NCI-H226 (cell line): ENCODE measurements at regions not wholly inside any gene's neighbourhood (a gene's known extent, or its start where the extent isn't known, plus 50 kb on each side); places are given as distances from the start of the nearest gene placed in this dataset.

ENCODE experiments used
- DNase-seq: peaks from one replicate; pipeline ENCODE4 v3.0.0-alpha.2; 2015

DNA sequence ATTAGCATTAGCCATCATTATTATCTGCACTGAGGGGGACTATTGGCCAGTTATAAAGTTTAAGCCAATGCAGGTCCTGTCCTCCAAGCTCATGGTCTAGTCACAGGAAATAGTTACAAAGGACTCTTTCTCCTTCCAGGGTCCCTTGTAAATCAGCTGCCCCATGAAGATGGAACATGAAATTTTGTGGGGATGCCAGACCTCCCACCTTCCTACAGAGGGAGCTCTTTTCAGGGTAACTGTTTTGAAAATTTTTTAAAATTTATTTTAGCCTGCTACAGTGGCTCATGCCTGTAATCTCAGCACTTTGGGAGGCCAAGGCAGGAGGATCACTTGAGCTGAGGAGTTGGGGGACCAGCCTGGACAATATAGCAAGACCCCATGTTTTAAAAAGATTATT lies 124.4 kb upstream of the SLC34A2 start:
- no peak for DNase-seq

DNA sequence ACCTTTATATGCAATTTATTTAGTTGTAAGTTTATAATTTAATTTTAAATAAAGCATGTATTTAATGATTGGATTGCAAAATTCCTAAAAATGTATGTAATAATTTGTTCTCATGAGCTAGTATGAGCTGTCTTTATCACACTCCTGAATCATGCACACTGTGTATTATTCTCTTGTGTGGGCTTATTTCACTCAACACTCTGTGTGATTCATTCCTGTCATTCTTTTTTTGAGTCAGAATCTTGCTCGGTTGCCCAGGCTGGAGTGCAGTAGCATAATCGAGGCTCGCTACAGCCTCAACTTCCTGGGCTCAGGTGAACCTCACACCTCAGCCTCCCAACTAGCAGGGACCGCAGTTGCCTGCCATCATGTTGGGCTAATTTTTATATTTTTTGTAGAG lies 123.1 kb upstream of the SLC34A2 start:
- peak; percentile 21 for DNase-seq

DNA sequence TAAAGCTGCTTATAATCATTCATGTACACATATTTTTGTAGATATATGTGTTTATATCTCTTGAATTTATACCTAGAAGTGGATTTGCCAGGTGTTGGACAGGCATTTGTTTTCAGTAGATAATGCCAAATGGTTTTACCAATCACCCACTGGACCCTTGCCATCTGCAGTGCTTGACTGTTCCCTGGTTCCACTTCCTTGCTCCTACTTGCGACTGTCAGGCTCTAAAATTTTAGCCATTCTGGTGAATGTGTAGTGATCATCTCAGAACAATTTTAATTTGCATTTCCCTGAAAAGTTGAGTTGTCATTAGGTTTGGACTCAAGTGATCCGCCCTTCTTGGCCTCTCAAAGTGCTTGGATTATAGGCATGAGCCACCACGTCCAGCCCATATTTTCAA lies 122.4 kb upstream of the SLC34A2 start:
- no peak for DNase-seq

DNA sequence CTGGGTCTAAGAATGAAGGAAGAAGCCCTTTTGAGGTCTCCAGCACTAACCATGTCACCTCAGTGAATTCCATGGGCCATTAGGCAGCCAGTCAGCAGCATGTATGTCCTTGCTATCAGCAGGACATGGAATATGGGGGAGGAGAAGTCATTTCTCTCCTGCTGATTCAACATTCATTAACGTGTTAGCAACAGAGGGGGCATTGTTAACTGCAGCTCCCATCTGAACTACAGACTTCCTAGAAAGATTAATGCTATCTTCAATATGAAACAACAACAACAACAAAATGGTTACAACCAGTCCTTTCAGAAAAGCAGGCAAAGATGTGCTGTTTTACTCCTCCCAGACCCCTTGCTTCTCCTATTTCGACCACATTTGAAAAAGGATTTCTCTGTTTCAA lies 120.4 kb upstream of the SLC34A2 start:
- DNase-seq = no peak

DNA sequence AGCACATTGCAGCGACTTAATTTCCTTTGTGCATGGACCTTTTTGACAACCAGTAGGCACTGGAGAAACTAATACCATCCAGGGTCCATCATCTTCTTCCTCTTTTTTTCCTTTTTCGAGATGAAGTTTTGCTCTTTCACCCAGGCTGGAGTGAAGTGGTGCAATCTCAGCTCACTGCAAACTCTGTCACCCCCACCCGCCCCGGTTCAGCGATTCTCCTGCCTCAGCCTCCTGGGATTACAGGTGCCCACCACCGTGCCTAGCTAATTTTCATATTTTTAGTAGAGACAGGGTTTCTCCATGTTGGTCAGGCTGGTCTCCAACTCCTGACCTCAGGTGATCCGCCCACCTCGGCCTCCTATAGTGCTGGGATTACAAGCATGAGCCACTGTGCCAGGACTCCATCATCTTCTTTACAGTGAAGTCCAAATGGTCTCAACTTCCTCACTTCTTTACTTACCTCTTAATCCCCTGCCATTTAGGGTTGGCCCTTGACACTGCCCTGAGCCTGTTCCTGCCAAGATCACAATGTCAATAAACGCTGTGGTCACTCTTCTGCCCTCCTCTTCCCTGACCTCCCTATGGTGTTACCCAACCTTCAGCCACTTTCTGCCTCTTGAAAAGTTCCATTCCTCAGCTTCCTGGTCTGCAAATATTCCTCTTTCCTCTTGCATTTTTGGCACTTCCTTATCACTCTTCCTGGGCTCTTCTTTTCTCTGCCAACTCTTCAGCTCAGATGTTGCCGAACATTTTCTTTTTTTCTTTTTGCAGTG lies 119.8 kb upstream of the SLC34A2 start:
- DNase-seq = peak; percentile 22

DNA sequence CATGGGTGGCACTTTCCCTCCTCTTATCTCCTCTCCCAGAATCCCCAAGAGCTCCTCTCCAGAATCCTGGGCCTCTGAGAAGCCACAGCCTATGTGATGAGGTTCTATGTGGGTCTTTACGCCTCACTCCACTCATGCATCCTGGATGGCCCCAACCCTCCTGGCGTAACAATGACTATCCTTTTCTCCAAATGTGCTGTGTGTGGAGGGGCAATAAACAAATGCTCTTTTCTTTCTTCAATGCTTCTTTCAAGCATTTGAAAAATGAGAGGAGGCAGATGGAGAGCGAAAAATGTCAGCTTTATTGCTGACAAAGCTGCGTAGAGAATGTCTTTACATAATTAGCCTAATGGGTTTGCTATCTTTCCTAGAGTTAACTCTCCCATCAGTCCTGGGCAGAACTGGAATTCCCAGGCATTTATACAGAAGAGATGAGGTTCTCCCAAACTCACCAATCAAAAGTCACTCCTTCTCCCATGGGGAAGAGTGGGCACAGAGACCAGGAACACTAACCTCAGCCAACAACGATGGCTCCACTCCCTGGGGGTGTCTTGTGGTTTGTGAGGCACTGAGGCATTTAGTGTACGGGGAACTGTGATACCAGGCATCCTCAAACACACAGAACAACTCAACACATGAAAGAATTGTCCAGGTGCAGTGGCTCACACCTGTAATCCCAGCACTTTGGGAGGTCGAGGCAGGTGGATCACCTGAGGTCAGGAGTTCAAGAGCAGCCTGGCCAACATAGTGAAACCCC lies 118.9 kb upstream of the SLC34A2 start:
- DNase-seq = no peak

DNA sequence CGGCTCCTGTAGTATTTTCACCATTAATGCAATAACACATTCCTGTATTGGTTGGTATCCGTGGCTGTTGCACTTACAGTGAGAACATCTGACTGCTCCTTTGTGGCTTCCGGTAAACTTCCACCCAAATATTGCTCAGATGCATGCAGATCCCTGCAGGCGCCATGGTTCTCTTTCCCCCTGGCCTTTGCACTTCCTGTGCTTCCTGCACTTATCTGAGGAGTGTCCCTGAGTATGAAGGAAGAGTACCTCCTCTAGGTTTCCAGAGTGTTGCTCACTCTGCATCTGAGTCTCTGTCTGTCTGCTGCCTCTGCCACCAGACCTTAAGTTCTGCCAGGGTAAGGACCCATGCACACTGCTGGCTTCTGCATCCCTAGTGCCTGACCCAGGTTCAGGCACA lies 117.2 kb upstream of the SLC34A2 start:
- no peak for DNase-seq

DNA sequence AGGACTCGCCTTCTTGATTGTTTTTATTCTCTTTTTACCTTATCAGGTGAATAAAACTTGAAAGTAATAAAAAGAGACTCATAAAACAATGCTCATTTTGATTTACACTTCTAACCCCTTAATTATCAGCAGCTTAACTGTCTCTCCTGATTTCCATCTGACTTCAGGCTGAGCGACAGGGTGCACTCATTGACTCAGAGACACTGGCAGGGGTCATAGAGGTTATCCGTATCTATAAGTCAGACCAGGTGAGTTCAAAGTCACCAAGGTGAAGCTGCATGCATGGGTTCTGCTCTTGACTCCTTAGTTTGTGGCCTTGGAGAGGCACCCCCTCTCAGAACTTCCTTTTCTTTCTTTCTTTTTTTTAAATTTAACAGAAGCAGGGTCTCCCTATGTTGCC lies 116.4 kb upstream of the SLC34A2 start:
- DNase-seq = no peak

DNA sequence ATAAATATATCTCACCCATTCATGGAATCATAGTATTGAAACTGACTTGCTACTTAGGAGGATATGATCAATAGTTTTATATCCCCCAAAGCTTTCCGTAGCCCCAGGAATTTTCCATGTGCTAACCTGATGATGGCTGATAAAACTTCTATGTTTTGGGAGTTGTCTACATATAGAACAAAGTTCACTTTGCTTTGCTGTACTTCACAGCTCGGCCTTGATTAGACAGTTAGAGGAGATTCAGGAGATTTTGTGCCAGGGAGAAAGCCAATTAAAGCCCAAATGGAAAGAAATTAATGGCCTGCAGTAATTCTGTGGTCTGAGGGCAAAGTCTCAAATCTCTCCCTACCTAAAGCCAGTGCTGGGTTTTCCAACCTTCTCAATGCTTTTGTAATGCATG lies 114.9 kb upstream of the SLC34A2 start:
- DNase-seq = no peak

DNA sequence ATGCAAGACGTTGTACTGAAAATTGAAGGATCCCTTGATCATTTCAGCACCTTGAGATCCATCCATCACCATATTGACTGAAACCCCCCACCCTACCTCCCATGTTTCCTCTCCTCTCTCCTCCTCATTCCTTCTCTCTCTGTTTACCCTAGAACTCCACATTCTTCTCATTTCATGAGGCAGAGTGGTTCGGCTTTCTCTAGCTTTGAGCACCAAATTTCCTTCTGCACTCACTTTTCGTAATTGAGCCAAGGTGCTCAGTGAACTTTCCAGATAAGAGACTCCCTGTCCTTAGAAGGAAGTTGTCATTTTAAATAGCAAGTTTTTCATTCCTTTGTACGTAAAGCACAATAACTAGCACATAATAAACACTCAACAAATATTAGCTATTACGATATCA lies 108.3 kb upstream of the SLC34A2 start:
- no peak for DNase-seq

DNA sequence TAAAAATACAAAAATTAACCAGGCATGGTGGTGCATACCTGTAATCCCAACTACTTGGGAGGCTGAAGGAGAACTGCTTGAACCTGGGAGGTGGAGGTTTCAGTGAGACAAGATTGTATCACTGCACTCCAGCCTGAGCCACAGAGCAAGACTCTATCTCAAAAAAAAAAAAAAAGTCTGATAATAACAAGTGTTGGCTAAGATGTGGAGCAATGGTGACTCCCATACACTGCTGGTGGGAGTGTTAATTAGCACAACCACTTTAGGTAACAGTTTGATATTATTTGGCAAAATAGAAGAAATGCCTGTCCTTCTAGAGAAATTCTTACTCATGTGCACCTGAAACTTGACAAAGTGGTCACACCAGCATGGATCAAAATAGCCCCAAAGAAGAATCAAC lies 106.2 kb upstream of the SLC34A2 start:
- no peak for DNase-seq

DNA sequence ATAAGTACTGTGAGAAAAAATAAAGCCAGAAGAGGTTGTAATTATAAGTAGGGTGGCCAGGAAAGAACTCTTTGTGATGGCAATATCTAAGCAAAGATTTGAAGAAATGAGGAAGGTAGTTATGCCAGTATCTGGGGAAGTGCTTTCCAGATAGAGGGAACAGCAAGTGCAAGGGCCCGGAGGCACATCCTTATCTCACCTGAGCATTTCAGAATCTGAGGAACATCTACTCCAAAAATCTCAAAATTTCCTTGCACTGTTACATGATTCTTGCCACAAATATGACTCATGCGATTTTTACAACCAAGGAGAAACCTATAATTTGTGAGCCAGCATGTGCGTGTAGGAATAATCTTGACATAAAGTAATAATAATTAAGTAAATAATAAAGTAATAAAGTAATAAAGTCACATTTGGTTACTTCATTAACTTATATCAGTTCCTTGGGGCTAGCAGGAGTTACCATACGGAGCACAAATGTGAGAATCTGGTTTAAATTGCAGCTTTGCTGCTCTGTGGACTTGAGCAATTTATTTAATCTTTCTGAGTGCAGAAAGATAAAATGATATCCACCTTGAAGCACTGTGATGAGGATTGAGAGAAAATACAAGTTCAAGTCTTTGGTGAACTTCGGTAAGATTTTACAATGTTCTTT lies 105.1 kb upstream of the SLC34A2 start:
- no peak for DNase-seq

DNA sequence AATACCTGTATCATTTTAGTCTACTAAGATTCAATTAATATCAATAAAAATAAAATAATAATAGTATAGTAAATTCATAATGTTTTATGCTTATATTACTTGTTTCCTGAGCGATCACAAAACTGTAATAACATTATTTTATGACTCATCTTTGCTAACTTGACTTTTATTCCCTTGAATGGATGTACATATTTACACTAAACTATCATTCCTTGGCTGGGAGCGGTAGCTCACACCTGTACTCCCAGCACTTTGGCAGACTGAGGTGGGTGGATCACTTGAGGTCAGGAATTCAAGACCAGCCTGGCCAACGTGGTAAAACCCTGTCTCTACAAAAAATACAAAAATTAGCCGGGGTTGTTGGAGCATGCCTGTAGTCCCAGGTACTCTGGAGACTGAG lies 104.0 kb upstream of the SLC34A2 start:
- DNase-seq = no peak

DNA sequence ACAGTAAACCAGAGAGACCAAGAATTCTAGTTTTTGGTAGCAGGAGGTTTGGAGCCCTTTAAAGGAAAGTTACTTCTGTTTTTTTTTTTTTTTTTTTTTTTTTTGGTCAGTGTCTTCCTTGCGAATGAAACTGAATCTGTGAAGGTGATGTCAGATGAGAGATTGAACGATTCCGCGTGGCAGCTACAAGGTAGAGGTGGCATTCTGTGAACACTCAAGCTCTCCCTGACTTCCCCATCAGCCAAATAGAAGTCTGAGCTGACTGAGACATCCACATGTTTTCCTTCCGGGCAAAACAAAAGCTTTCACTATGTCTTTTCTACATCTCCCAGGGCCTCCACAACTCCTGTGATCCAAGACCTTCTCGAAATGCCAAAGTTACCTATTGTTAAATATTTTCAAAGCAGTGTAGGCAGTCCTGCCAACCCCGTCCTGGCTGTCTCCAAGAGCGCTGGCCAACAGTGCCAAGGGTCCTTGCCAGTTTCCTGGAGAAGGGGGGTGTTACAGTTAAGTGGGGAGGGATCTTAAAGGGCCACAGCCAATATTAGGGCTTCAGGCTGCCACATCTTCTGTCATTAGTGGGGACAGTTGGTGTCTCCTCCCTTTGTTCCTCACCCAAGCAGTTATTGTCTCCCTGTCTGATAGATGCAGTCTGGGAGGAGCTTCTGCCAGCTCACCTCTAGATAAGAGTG lies 102.9 kb upstream of the SLC34A2 start:
- no peak for DNase-seq

DNA sequence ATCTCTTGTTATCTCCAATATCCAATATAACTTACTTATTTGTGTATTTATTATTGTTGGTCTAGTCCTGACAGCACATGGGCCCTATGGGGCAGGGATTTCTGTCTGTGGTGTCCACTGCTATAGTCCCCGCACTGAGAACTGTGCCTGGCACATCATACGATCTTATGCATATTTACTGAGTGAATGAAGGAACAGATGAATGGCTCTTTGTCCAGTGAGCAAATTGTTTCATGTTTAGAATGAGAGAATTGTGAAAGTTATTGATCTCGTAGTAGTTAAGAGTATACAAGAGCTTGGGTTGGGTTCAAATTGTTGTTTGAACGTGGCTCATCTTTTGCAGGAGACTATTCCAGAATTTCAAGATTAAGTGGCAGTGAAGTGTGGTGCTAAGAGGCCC lies 96.1 kb upstream of the SLC34A2 start:
- no peak for DNase-seq

DNA sequence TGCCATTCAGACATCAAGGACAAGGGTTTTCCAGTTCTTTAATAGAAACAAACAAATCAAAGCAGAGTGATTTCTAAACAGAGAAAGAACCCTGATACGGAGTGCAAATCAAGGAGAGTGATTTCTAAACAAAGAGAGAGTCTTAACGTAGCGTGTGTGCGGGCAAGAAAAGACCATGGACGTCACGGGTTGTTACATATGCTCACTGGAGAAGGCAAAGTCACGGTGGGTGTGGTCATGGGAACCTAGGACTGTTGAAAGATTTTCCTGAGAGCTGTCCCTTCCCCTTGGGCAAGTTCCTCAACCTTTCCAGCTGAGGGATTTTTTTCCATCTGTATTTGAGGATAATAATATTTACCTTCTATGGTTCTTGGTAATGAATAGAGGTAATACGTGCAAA lies 95.0 kb upstream of the SLC34A2 start:
- no peak for DNase-seq

DNA sequence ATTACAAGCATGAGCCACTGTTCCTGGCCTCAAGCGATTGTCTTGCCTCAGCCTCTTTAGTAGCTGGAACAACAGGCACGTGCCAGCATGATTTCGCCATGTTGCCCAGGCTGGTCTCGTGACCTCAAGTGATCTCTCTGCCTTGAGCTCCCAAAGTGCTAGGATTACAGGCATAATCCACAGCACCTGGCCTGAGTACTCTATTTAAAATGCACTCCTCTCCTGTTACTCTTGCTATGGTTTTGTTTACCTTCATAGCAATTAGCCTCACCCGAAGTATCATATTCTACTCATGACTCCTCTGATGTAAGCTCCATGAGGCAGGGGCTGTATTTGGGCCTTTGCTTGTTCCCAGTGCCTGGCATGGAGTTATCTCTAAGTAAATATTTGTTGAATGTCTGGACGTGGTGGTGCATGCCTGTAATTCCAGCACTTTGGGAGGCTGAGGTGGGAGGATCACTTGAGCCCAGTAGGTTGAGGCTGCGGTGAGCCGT lies 92.5 kb upstream of the SLC34A2 start:
- DNase-seq = peak; percentile 17

DNA sequence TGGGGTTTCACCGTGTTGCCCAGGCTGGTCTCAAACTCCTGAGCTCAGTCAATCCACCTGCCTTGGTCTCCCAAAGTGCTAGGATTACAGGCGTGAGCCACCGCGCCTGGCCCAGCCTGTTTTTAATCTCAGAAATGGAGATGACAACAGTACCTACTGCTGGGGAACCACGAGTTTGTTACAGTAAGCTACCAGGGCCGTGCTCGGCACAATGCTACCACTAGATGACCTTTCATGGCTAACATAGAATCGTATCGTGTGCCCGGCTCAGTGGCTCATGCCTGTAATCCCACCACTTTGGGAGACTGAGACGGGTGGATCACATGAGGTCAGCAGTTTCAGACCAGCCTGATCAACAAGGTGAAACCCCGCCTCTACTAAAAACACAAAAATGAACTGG lies 90.8 kb upstream of the SLC34A2 start:
- no peak for DNase-seq

DNA sequence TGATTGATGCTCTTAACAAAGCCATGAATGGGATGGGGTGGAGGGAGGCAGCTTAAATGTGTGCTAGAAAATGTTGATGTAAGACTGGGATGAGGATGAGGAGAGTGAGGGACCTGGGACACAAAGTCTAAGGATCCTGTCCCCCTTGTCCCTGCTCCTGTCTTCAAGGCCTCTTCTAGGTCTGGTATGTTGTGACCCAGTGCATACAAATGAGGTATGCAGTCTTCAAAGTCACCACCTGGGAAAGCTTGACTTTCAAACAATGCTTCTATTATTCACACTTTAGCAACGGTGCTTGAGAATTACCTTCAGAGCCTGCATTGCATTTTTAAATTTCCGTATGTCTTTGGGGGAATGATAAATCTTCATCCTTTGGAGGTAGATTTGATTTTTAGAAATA lies 88.4 kb upstream of the SLC34A2 start:
- DNase-seq = no peak

DNA sequence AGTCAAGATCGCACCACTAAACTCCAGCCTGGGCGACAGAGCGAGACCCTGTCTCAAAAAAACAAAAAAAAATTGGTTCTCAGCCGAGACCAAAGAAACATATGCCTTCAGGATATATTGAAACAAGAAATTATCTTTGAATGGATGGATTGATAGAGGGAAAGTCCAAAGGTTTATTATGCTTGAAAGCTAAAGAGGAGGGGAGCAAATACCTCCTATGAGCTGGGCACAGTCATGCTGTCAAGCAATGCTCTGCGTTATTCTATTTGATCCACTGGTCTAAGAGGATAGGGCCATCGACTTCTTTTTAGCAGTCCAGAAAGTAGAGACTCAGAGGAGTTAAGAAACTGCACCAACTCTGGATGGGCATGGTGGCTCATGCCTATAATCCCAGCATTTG lies 85.9 kb upstream of the SLC34A2 start:
- no peak for DNase-seq

DNA sequence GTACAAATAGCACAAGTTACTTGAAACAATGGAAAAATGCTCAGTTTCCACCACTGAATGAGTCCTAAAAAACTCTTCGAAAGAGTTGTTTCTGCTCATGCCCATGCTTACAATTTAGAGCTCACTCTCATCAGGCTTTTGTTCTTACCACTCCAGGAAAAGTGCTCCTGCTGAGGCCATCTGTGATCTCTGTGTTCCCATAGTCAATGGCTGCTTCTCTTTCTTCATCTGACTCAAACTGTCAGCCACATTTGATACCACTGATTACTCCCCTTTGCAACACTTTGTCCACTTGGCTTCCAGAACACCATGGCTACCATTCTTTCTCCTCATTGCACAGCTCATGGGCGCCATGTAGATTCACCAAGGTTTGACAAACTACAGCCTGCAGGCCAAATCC lies 80.0 kb upstream of the SLC34A2 start:
- no peak for DNase-seq

DNA sequence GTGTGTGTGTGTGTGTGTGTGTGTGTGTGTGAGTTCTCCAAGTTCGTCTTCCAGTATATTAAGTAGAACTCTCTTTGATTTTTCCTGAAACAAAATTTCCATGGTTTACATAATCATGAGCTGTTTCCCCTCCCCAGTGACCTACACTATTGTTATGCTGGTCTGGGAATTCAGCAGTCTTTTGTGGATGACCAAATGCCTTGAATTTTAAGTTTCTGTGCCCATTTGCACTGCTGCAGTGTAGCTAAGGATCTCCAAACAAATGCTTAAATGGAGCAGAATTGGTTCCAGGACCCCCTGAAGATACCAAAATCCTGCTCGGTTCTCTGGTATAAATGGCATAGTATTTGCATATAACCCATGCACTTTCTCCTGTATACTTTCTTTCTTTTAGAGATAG lies 77.2 kb upstream of the SLC34A2 start:
- no peak for DNase-seq
